ENCODE measurements at regions not wholly inside any gene's neighbourhood (a gene's known extent, or its start where the extent isn't known, plus 50 kb on each side); places are given as distances from the start of the nearest gene placed in this dataset.

GRCh38 chr20:7146552-7147219 is 379.2 kb downstream of the BMP2 start:
- no peak for TF ChIP-seq CTCF (IDR thresholded peaks at IDR 0.05)

- no peak for TF ChIP-seq CTCF (IDR thresholded peaks at IDR 0.05)
Observed at GRCh38 chr20:7147220-7147601, 379.7 kb downstream of the BMP2 start.

GRCh38 chr20:7151676-7152470 is 384.4 kb downstream of the BMP2 start:
- no peak for TF ChIP-seq CTCF (IDR thresholded peaks at IDR 0.05)

- TF ChIP-seq CTCF (IDR thresholded peaks at IDR 0.05), result no peak
Observed at GRCh38 chr20:7155282-7155681, 387.8 kb downstream of the BMP2 start.

- no peak for TF ChIP-seq CTCF (IDR thresholded peaks at IDR 0.05)
Observed at GRCh38 chr20:7155794-7156193, 388.3 kb downstream of the BMP2 start.

GRCh38 chr20:7159903-7160302 is 392.4 kb downstream of the BMP2 start:
- TF ChIP-seq CTCF (IDR thresholded peaks at IDR 0.05), result no peak

GRCh38 chr20:7161690-7162089 is 394.2 kb downstream of the BMP2 start:
- peak; percentile 26; the same call in 1 of the 2 replicates for TF ChIP-seq CTCF (IDR thresholded peaks at IDR 0.05)
